ENCODE measurements at regions not wholly inside any gene's neighbourhood (a gene's known extent, or its start where the extent isn't known, plus 50 kb on each side); places are given as distances from the start of the nearest gene placed in this dataset.

DNA sequence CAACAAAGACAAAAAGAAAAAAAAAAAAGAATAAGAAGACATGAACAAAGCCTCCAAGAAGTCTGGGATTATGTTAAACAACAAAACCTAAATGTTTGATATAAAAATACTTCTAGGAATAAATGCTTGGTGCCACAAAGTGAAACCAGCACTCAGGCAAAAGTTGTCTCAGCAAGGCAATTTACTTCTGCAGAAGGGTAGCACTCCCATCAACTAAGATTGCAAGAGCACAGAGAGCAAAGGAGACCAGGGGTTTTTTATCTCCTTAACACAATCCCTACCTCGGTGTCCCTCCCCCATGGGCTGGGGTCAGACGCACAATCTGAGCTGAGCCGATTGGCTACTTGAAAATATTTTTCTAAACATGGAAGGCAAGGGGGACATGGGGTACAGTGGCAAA is 381.3 kb upstream of the SLC24A2 start:
- H3K4me3 ChIP-seq (ENCODE audit: insufficient read depth, low read length), result no peak overlapping the region
- H3K4me1 ChIP-seq (ENCODE audit: insufficient read depth, low read length), result no peaks in the 10 kb centered on the region
- no peak for DNase-seq (ENCODE audit: insufficient read length, low spot score, missing footprints)
- H3K79me2 ChIP-seq (ENCODE audit: insufficient read depth, low read length), result no peaks in the 10 kb centered on the region
- no peak overlapping the region for H3K4me2 ChIP-seq (ENCODE audit: insufficient read depth, low read length)
- no peak overlapping the region for H2AFZ ChIP-seq (ENCODE audit: low read length)
- H3K9me3 ChIP-seq (ENCODE audit: low read depth, low read length), result peaks cover 4% of the 10 kb centered on the region
- H3K27ac ChIP-seq (ENCODE audit: low read depth, low read length), result no peak overlapping the region
- no peaks in the 10 kb centered on the region for H4K20me1 ChIP-seq (ENCODE audit: insufficient read depth, low read length)
- TF ChIP-seq, protein P1, sequence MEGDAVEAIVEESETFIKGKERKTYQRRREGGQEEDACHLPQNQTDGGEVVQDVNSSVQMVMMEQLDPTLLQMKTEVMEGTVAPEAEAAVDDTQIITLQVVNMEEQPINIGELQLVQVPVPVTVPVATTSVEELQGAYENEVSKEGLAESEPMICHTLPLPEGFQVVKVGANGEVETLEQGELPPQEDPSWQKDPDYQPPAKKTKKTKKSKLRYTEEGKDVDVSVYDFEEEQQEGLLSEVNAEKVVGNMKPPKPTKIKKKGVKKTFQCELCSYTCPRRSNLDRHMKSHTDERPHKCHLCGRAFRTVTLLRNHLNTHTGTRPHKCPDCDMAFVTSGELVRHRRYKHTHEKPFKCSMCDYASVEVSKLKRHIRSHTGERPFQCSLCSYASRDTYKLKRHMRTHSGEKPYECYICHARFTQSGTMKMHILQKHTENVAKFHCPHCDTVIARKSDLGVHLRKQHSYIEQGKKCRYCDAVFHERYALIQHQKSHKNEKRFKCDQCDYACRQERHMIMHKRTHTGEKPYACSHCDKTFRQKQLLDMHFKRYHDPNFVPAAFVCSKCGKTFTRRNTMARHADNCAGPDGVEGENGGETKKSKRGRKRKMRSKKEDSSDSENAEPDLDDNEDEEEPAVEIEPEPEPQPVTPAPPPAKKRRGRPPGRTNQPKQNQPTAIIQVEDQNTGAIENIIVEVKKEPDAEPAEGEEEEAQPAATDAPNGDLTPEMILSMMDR (IDR thresholded peaks at IDR 0.05; ENCODE audit: extremely low read depth, low read depth, low read length), result no peak
- no peaks in the 10 kb centered on the region for H3K27me3 ChIP-seq (ENCODE audit: insufficient read depth, low read length)
- H3K36me3 ChIP-seq (ENCODE audit: insufficient read depth, low read length), result no peaks in the 10 kb centered on the region

DNA sequence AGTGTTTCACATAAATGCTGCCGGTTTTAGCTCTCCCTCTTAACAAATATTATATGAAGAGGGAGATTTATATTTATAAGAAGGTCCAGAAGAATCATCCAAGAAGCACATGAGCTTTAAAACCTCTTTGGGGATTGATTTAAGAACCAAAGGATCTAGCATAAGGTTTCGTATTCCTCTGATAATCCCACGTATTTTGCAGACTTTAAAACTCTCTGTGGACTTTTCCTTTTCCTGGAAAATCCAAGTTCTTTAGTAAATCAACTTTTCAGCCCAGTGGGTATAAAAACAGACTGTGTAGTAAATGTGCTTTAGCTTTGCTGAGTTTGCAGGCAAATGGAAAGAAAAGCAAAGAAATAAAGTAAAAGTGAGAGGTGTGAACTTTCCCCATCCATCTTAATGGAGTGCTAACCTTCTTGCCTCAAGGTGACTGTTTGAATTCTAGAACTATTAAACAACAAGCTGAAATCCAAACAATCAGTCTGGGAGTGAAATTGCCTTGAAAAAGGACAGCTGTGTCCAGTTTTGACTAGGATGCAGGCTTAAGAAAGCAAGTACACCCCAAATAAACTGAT is 363.4 kb upstream of the SLC24A2 start:
- no peak overlapping the region for H3K4me2 ChIP-seq (ENCODE audit: insufficient read depth, low read length)
- no peak overlapping the region for H2AFZ ChIP-seq (ENCODE audit: low read length)
- no peak overlapping the region for H3K4me3 ChIP-seq (ENCODE audit: insufficient read depth, low read length)
- no peak for DNase-seq (ENCODE audit: insufficient read length, low spot score, missing footprints)
- no peaks in the 10 kb centered on the region for H3K9me3 ChIP-seq (ENCODE audit: low read depth, low read length)
- TF ChIP-seq, protein P1 (IDR thresholded peaks at IDR 0.05; ENCODE audit: extremely low read depth, low read depth, low read length), result no peak
- no peaks in the 10 kb centered on the region for H3K4me1 ChIP-seq (ENCODE audit: insufficient read depth, low read length)
- H3K36me3 ChIP-seq (ENCODE audit: insufficient read depth, low read length), result no peaks in the 10 kb centered on the region
- no peaks in the 10 kb centered on the region for H3K27me3 ChIP-seq (ENCODE audit: insufficient read depth, low read length)
- no peaks in the 10 kb centered on the region for H3K79me2 ChIP-seq (ENCODE audit: insufficient read depth, low read length)
- no peak overlapping the region for H3K27ac ChIP-seq (ENCODE audit: low read depth, low read length)
- H4K20me1 ChIP-seq (ENCODE audit: insufficient read depth, low read length), result no peaks in the 10 kb centered on the region

DNA sequence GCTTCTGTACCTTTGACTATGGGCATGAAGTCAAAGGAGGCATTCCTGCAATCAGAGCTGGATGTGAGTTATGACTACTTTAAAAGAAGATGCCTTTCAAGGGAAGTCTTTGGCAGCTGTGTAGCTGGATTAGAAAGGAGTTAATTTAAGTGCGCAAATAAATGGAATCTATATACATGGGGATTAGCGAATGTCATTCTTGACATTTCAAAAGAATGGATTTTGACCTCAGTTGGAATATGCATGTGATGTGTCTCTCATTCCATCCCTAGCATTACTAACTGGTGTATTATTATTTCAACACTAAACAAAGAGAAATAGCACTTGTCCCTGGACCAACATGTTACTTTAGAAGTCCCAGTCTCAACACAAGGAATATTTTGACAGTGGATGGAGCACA is 359.6 kb upstream of the SLC24A2 start:
- peaks cover 3% of the 10 kb centered on the region for H3K4me1 ChIP-seq (ENCODE audit: insufficient read depth, low read length)
- no peak for DNase-seq (ENCODE audit: insufficient read length, low spot score, missing footprints)
- no peak overlapping the region for H3K4me3 ChIP-seq (ENCODE audit: insufficient read depth, low read length)
- no peak overlapping the region for H3K27ac ChIP-seq (ENCODE audit: low read depth, low read length)
- H3K4me2 ChIP-seq (ENCODE audit: insufficient read depth, low read length), result no peak overlapping the region
- H3K9me3 ChIP-seq (ENCODE audit: low read depth, low read length), result no peaks in the 10 kb centered on the region
- no peaks in the 10 kb centered on the region for H3K79me2 ChIP-seq (ENCODE audit: insufficient read depth, low read length)
- H2AFZ ChIP-seq (ENCODE audit: low read length), result no peak overlapping the region
- TF ChIP-seq, protein P1 (IDR thresholded peaks at IDR 0.05; ENCODE audit: extremely low read depth, low read depth, low read length), result no peak
- H3K27me3 ChIP-seq (ENCODE audit: insufficient read depth, low read length), result no peaks in the 10 kb centered on the region
- H4K20me1 ChIP-seq (ENCODE audit: insufficient read depth, low read length), result no peaks in the 10 kb centered on the region
- H3K36me3 ChIP-seq (ENCODE audit: insufficient read depth, low read length), result no peaks in the 10 kb centered on the region

DNA sequence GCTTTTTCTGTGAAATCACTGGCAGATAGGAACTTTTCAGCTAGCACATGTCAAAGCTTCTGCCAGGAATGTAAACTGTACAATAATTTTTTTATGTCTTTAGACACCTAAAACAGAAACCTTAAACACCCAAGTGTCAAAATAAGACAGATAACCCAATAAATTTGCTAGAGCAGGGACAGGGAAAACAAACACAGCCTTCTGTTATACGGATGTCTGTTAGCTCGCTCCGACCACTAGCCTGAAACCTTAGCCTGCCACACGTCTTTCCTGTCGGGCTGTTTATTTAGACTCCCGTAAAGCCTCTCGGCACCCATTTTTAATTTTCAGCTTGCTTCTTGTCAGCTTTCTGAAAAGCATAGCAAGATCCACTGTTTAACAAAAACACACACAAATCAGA is 355.4 kb upstream of the SLC24A2 start:
- Histone ChIP-seq H3K9me3 (ENCODE audit: low read depth, low read length) (no peaks in the 10 kb centered on the region), H3K27ac (ENCODE audit: low read depth, low read length) (no peak overlapping the region), H3K36me3 (ENCODE audit: insufficient read depth, low read length) (no peaks in the 10 kb centered on the region), H3K4me1 (ENCODE audit: insufficient read depth, low read length) (peaks cover 3% of the 10 kb centered on the region), H2AFZ (ENCODE audit: low read length) (peak overlapping the region; percentile 60), H4K20me1 (ENCODE audit: insufficient read depth, low read length) (no peaks in the 10 kb centered on the region), H3K27me3 (ENCODE audit: insufficient read depth, low read length) (no peaks in the 10 kb centered on the region), H3K4me3 (ENCODE audit: insufficient read depth, low read length) (peak overlapping the region; percentile 19), H3K4me2 (ENCODE audit: insufficient read depth, low read length) (peak overlapping the region; percentile 51), H3K79me2 (ENCODE audit: insufficient read depth, low read length) (no peaks in the 10 kb centered on the region)
- TF ChIP-seq, protein P1 (IDR thresholded peaks at IDR 0.05; ENCODE audit: extremely low read depth, low read depth, low read length), result no peak
- no peak for DNase-seq (ENCODE audit: insufficient read length, low spot score, missing footprints)
